NOMO-1 treated with dmso at 0.1 percent for 144 hours (cell line): ENCODE measurements at regions not wholly inside any gene's neighbourhood (a gene's known extent, or its start where the extent isn't known, plus 50 kb on each side); places are given as distances from the start of the nearest gene placed in this dataset.

Experiments used
- DNase-seq: peaks from one replicate; lab custom pipeline; 2025; ENCODE audit not compliant: unreplicated experiment; lab: John Stamatoyannopoulos, UW

DNA sequence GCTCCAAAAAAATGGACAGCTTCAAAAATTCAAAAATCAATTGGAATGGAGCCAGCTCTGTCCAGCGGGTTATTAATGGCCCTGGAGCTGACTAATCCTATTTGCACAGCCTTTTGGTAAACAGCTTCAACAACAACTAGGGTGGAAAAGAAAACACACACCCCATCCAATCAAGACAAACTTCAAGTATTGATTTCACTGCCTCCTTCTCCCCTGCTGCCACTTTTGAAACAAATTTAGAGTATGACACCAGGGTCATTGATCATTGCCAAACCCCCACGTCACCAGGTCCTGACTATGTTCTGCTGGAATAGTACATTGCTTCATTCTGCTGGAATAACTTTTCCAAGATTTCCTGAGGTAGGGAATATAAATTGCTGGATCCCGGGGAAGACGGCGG lies 56.8 kb upstream of the GTF3A start:
- no peak for DNase-seq

DNA sequence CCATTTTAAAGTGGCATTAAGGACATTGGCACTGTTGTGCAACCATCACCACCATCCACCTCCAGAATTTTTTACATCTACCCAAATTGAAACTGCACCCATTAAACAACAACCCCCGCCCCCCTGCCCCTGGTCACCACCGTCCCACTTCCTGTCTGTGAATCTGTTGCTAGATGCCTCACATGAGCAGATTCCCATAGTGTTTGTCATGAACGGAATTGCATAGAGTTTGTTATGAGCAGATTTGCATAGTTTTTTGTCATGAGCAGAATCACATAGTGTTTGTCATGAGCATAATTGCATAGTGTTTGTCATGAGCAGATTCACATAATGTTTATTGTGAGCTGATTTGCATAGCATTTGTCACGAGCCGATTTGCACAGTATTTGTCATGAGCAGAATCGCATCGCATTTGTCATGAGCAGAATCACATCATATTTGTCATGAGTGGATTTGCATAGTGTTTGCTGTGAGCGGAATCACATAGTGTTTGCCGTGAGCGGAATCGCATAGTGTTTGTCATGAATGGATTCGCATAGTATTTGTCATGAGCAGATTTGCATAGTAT lies 54.0 kb upstream of the GTF3A start:
- DNase-seq, result no peak

DNA sequence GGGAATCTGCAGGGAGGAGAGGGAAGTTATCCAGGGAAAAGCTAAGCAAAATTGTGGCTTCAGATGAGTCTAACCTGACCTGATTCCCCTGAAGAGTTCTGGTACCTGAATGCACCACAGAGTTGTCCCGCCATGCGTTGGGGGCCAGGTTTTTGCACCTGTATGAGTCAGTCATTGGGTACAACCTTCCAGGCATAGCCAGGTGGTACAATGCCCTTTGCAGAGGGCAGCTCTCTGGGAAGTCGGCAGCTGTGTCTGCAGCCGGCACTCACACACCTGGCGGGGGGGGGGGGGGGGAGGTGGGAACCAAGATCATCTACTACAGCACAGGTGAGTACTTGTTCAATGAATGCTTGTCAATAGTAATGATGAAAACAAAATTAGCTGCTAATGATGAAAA lies 52.5 kb upstream of the GTF3A start:
- no peak for DNase-seq

DNA sequence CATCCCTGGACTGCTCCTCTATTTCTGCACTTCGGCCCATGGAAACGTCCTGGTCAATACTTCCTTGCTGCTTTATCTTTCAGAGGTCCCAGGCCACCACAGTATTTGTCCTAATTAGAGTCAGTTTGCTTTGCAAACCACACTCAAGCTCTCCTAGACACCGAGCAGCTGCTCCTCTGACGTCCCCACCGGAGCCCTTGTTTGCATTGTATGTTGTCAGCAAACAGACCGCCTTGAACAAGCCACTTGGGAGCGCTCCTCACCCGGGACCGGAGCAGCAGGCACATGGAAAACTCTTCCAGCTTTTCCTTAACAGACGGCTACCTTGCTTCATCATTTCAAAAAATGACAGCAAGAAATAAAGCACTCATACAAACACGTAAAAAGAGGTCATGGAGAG lies 51.5 kb upstream of the GTF3A start:
- no peak for DNase-seq

DNA sequence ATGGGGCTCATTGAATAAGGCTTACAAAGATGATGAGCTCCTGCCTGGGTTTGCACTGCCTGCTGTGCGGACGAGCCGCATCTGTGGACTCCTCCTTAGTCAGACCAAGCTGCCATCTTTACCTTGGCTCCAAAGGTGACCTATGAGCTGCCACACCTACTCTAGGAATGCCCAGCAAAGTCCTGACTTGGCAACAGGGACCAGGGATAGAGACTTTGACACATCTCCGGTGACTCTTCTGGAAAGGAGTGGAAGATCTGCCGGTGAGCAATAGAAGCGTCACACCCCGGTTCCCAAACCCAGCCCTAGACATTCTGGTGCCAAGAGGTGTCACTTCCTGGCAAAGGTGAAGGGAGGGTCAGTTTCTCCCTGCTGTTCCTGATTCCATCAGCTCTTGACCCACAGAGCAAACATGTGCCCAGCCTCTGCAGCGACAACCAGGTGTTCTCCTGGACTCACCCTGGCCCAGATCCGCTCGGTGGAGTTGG lies 50.2 kb upstream of the GTF3A start:
- no peak for DNase-seq
